Ishikawa (cell line): ENCODE measurements at regions not wholly inside any gene's neighbourhood (a gene's known extent, or its start where the extent isn't known, plus 50 kb on each side); places are given as distances from the start of the nearest gene placed in this dataset.

Experiments
- CEBPB ChIP-seq: IDR thresholded peaks from 2 replicates; pipeline ENCODE4 v1.6.1; 2012
- CREB1 ChIP-seq: IDR thresholded peaks from 2 replicates; pipeline ENCODE4 v1.6.1; 2012; ENCODE audit warnings: low read depth
- EGR1 ChIP-seq: IDR thresholded peaks from 2 replicates; pipeline ENCODE4 v1.6.1; 2012
- EP300 ChIP-seq: IDR thresholded peaks from 2 replicates; pipeline ENCODE4 v1.6.1; 2012; ENCODE audit warnings: borderline replicate concordance
- FOXM1 ChIP-seq: IDR thresholded peaks from 2 replicates; pipeline ENCODE4 v1.6.1; 2012; ENCODE audit warnings: low read depth, borderline replicate concordance
- MAX ChIP-seq: IDR thresholded peaks from 2 replicates; pipeline ENCODE4 v1.6.1; 2012
- NFIC ChIP-seq: IDR thresholded peaks from 2 replicates; pipeline ENCODE4 v1.6.1; 2012
- RAD21 ChIP-seq: IDR thresholded peaks from 2 replicates; pipeline ENCODE4 v1.6.1; 2012; ENCODE audit warnings: low read depth
- REST ChIP-seq: IDR thresholded peaks from 2 replicates; pipeline ENCODE4 v1.6.1; 2012; ENCODE audit warnings: low read depth, mild to moderate bottlenecking
- TAF1 ChIP-seq: IDR thresholded peaks from 2 replicates; pipeline ENCODE4 v1.6.1; 2012; ENCODE audit warnings: low read depth, mild to moderate bottlenecking
- TCF12 ChIP-seq: IDR thresholded peaks from 2 replicates; pipeline ENCODE4 v1.6.1; 2012; ENCODE audit warnings: low read depth
- TEAD4 ChIP-seq: IDR thresholded peaks from 2 replicates; pipeline ENCODE4 v1.6.1; 2012
- USF1 ChIP-seq: IDR thresholded peaks from 2 replicates; pipeline ENCODE4 v1.6.1; 2012
- YY1 ChIP-seq: IDR thresholded peaks from 2 replicates; pipeline ENCODE4 v1.6.1; 2012; ENCODE audit warnings: low read depth
- ZBTB7A ChIP-seq: IDR thresholded peaks from 2 replicates; pipeline ENCODE4 v1.6.1; 2012; ENCODE audit warnings: low read depth

GRCh38 chr3:24707936-24708335 lies 213.3 kb upstream of the THRB start:
- TF ChIP-seq EP300 (no peak), TCF12 (no peak), ZBTB7A (no peak), MAX (no peak), EGR1 (no peak), CREB1 (no peak), USF1 (no peak), TEAD4 (no peak)

- TF ChIP-seq ZBTB7A (no peak), TEAD4 (no peak), NFIC (no peak), TCF12 (no peak), CEBPB (no peak), RAD21 (no peak), CREB1 (no peak), TAF1 (no peak), FOXM1 (no peak), EP300 (no peak), REST (no peak), USF1 (no peak), MAX (no peak), EGR1 (no peak), YY1 (no peak)
Observed at GRCh38 chr3:24709956-24710355, 215.3 kb upstream of the THRB start.

- TF ChIP-seq USF1 (no peak), YY1 (no peak), TAF1 (no peak), ZBTB7A (no peak), FOXM1 (no peak), RAD21 (no peak), CREB1 (no peak), TCF12 (no peak), MAX (no peak), EGR1 (no peak), EP300 (no peak), TEAD4 (no peak), NFIC (no peak), REST (no peak), CEBPB (no peak)
Observed at GRCh38 chr3:24713516-24713915, 218.9 kb upstream of the THRB start.

GRCh38 chr3:24714436-24714835 lies 219.8 kb upstream of the THRB start:
- no peak for TF ChIP-seq USF1
- no peak for TF ChIP-seq REST
- TF ChIP-seq NFIC: no peak
- TF ChIP-seq FOXM1: no peak
- no peak for TF ChIP-seq EGR1
- no peak for TF ChIP-seq TAF1
- no peak for TF ChIP-seq MAX
- no peak for TF ChIP-seq YY1
- no peak for TF ChIP-seq CREB1
- TF ChIP-seq EP300: no peak
- no peak for TF ChIP-seq TCF12
- TF ChIP-seq CEBPB: no peak
- TF ChIP-seq TEAD4: no peak
- no peak for TF ChIP-seq RAD21
- TF ChIP-seq ZBTB7A: no peak
